ENCODE measurements at regions not wholly inside any gene's neighbourhood (a gene's known extent, or its start where the extent isn't known, plus 50 kb on each side); places are given as distances from the start of the nearest gene placed in this dataset.

DNA sequence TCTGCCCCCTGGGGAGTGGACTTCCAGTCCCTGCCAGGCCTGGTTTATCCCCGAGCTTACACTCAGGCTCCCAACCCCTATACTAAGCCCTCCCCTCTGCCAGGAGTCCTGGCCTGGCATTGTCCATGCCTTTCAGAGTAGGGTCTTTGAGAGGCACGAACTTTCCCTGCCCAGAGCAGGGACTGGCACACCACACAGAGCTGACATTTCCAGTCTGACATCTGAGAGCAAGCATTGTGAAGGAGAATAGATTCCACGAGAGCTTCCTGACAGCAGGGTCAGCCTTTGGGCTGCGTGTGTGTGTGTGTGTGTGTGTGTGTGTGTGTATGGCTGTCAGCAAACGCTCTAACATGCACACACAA is 59.5 kb upstream of the LAPTM5 start:
- Mint-ChIP-seq H3K4me1 (no peaks in the 10 kb centered on the region), H3K36me3 (no peaks in the 10 kb centered on the region), H3K4me3 (no peak overlapping the region), H3K27ac (no peak overlapping the region), H3K27me3 (ENCODE audit: low read depth in 2 of 2) (peaks cover 15 to 26% of the 10 kb centered on the region in 2 donors), H3K9me3 (no peaks in the 10 kb centered on the region)
- Histone ChIP-seq H3K36me3 (ENCODE audit: control insufficient read depth, insufficient read depth, low read length) (no peaks in the 10 kb centered on the region), H3K4me1 (ENCODE audit: control insufficient read depth, insufficient read depth, low read length) (no peaks in the 10 kb centered on the region), H3K9me3 (ENCODE audit: control insufficient read depth, insufficient read depth, low read length) (no peaks in the 10 kb centered on the region), H3K27me3 (ENCODE audit: control insufficient read depth, insufficient read depth, low read length) (peaks cover 23% of the 10 kb centered on the region), H3K27ac (ENCODE audit: low read length) (no peak overlapping the region), H3K4me3 (ENCODE audit: low read length) (no peak overlapping the region)
- DNase-seq: no peak
- TF ChIP-seq, protein P1, sequence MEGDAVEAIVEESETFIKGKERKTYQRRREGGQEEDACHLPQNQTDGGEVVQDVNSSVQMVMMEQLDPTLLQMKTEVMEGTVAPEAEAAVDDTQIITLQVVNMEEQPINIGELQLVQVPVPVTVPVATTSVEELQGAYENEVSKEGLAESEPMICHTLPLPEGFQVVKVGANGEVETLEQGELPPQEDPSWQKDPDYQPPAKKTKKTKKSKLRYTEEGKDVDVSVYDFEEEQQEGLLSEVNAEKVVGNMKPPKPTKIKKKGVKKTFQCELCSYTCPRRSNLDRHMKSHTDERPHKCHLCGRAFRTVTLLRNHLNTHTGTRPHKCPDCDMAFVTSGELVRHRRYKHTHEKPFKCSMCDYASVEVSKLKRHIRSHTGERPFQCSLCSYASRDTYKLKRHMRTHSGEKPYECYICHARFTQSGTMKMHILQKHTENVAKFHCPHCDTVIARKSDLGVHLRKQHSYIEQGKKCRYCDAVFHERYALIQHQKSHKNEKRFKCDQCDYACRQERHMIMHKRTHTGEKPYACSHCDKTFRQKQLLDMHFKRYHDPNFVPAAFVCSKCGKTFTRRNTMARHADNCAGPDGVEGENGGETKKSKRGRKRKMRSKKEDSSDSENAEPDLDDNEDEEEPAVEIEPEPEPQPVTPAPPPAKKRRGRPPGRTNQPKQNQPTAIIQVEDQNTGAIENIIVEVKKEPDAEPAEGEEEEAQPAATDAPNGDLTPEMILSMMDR (IDR thresholded peaks at IDR 0.05): no peak
- no peak for ATAC-seq
- intact Hi-C loops (cut with micrococcal nuclease): no loop called here
- WGBS (ENCODE audit: insufficient coverage): 61% methylated on average over 4 of the region's 5 CpGs

DNA sequence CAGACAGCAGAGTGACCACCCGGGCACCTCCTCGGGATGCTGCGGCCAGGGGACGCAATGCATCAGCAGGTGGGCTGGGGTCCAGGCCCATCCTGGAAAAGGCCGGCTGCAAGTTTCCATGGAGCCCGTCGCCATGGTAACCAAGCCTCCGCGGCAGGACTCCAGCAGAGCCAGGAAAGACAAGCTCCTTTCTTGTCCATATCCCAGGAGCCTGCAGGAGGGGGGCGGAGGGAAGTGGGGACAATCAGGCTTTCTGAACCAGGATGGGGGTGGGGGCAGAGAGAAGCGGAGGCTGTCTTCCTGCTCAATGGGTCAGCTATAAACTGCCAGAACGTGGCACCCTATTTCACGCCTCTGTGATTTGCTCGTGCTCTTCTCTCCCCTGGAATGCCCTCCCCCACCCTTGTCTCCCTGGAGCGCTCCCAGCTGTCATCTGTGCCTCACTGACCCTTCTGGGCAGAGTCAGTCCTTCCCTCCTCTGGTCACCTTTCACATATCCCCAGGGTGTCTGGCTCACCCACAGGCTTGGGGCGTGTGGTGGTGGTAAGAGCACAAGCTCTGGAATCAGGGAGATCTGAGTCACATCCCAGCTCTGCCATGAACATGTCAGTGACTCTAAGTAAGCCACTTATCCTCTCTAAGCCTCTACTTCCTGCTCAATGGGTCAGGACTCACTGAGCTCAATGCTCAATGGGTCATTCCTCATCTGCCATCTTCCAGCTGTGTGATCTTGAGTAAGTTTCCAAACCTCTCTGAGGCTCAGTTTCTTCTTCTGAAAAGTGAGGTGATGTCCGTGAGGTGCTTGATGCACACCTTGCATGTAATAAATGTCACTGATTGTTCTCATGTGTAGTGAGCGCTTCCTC is 58.9 kb upstream of the LAPTM5 start:
- Histone ChIP-seq H3K36me3 (ENCODE audit: control insufficient read depth, insufficient read depth, low read length) (no peaks in the 10 kb centered on the region), H3K4me3 (ENCODE audit: low read length) (no peak overlapping the region), H3K4me1 (ENCODE audit: control insufficient read depth, insufficient read depth, low read length) (no peaks in the 10 kb centered on the region), H3K27ac (ENCODE audit: low read length) (no peak overlapping the region), H3K27me3 (ENCODE audit: control insufficient read depth, insufficient read depth, low read length) (peaks cover 23% of the 10 kb centered on the region), H3K9me3 (ENCODE audit: control insufficient read depth, insufficient read depth, low read length) (no peaks in the 10 kb centered on the region)
- Mint-ChIP-seq H3K36me3 (no peaks in the 10 kb centered on the region), H3K4me1 (no peaks in the 10 kb centered on the region), H3K27ac (no peak overlapping the region), H3K9me3 (no peaks in the 10 kb centered on the region), H3K4me3 (no peak overlapping the region), H3K27me3 (ENCODE audit: low read depth in 2 of 2) (peaks cover 15 to 20% of the 10 kb centered on the region in 2 donors)
- no peak for DNase-seq
- intact Hi-C loops (cut with micrococcal nuclease): no loop called here
- WGBS (ENCODE audit: insufficient coverage): 25% methylated on average over 17 of the region's 18 CpGs
- no peak for ATAC-seq
- TF ChIP-seq, protein P1 (IDR thresholded peaks at IDR 0.05): no peak

DNA sequence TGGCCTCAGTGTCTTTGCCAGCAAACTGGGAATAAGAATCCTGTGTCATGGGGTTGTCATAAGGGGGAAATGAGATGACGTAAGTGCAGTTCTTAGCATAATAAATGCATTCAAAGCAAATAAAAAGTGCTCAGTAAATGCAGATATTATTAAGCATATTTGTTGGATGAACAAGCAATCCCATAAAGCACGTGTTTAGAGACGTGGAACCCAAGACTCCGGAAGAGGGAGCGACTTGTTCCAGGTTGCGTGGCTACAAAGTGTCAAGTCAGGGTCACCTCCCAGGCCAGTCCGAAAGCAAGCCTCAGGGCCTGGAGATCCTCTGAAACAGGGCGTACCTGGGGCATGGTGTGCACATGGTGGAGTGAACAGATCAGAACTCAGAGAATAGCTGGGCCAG is 58.0 kb upstream of the LAPTM5 start:
- Mint-ChIP-seq H3K27ac (no peak overlapping the region), H3K4me1 (no peaks in the 10 kb centered on the region), H3K4me3 (no peak overlapping the region), H3K36me3 (no peaks in the 10 kb centered on the region), H3K9me3 (no peaks in the 10 kb centered on the region), H3K27me3 (ENCODE audit: low read depth in 2 of 2) (peaks cover 16 to 24% of the 10 kb centered on the region in 2 donors)
- Histone ChIP-seq H3K27me3 (ENCODE audit: control insufficient read depth, insufficient read depth, low read length) (peaks cover 26% of the 10 kb centered on the region), H3K4me3 (ENCODE audit: low read length) (no peak overlapping the region), H3K36me3 (ENCODE audit: control insufficient read depth, insufficient read depth, low read length) (no peaks in the 10 kb centered on the region), H3K4me1 (ENCODE audit: control insufficient read depth, insufficient read depth, low read length) (no peaks in the 10 kb centered on the region), H3K9me3 (ENCODE audit: control insufficient read depth, insufficient read depth, low read length) (no peaks in the 10 kb centered on the region), H3K27ac (ENCODE audit: low read length) (no peak overlapping the region)
- TF ChIP-seq, protein P1 (IDR thresholded peaks at IDR 0.05): no peak
- DNase-seq (no peak), ATAC-seq (no peak)
- intact Hi-C loops (cut with micrococcal nuclease): no loop called here
- WGBS (ENCODE audit: insufficient coverage): 87% methylated on average over 8 of the region's 8 CpGs

DNA sequence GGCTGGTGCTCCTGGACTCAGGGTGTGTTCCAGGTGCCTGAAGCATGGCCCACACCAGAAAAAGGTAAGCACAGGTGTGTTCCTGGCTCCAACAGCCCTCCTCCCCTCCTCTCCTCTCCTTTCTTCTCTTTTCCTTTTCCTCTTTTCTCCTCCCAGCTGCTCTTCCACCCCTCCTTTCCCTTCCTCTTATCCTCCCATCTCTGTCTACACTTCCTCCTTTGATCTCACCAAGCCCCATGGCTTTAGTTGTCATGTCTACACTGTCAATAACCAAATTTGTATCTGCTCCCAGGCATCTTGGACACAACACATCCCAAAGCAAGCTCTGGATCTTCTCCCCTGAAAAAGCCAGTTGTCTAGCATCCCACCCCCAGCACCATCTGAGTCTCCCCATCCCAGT is 56.7 kb upstream of the LAPTM5 start:
- DNase-seq (no peak), ATAC-seq (no peak)
- TF ChIP-seq, protein P1 (IDR thresholded peaks at IDR 0.05): no peak
- peaks cover 24% of the 10 kb centered on the region for H3K27me3 ChIP-seq (ENCODE audit: control insufficient read depth, insufficient read depth, low read length)
- intact Hi-C loops (cut with micrococcal nuclease): no loop called here
- no peak overlapping the region for H3K4me3 ChIP-seq (ENCODE audit: low read length)
- no peak overlapping the region for H3K27ac ChIP-seq (ENCODE audit: low read length)
- H3K9me3 Mint-ChIP-seq: no peaks in the 10 kb centered on the region
- no peak overlapping the region for H3K27ac Mint-ChIP-seq
- no peaks in the 10 kb centered on the region for H3K4me1 ChIP-seq (ENCODE audit: control insufficient read depth, insufficient read depth, low read length)
- no peaks in the 10 kb centered on the region for H3K4me1 Mint-ChIP-seq
- no peaks in the 10 kb centered on the region for H3K9me3 ChIP-seq (ENCODE audit: control insufficient read depth, insufficient read depth, low read length)
- no peaks in the 10 kb centered on the region for H3K36me3 ChIP-seq (ENCODE audit: control insufficient read depth, insufficient read depth, low read length)
- peaks cover 29 to 31% of the 10 kb centered on the region in 2 donors for H3K27me3 Mint-ChIP-seq (ENCODE audit: low read depth in 2 of 2)
- H3K4me3 Mint-ChIP-seq: no peak overlapping the region
- H3K36me3 Mint-ChIP-seq: no peaks in the 10 kb centered on the region
